RWPE1 (cell line): ENCODE measurements at regions not wholly inside any gene's neighbourhood (a gene's known extent, or its start where the extent isn't known, plus 50 kb on each side); places are given as distances from the start of the nearest gene placed in this dataset.

Experiments
- CTCF ChIA-PET: fragments of 350-600 bp; sonication (Branson Sonifier 250); formaldehyde crosslinking; extraction: SDS; loops from one replicate; lab custom pipeline; 2021; lab: Yijun Ruan, JAX
- POLR2A ChIA-PET: fragments of 400-600 bp; formaldehyde crosslinking; extraction: SDS; loops from one replicate; lab custom pipeline; 2020; ENCODE audit warnings: antibody characterized with exemption; ENCODE audit not compliant: low non-redundant PET; lab: Yijun Ruan, JAX
- DNase-seq: peaks from one replicate; pipeline ENCODE4 v3.0.0; 2012; ENCODE audit warnings: low spot score
- H3K27ac ChIP-seq: fragments of 450-650 bp; 2 replicates; pipeline ENCODE4 v1.5.1; 2017
- CTCF ChIP-seq: fragments of 450-650 bp; conservative IDR thresholded peaks from 2 replicates; pipeline ENCODE4 v1.5.1; 2017; ENCODE audit warnings: low read depth, mild to moderate bottlenecking

- H3K27ac ChIP-seq, result no peak overlapping the region
- ChIA-PET CTCF (no interaction called here), POLR2A (no interaction called here)
- TF ChIP-seq CTCF, result no peak
- DNase-seq, result no peak
Measured at GRCh38 chr3:109918740-109919139, 581.4 kb upstream of the DPPA4 start.

- POLR2A ChIA-PET, result no interaction called here
- no peak overlapping the region for H3K27ac ChIP-seq
- no peak for TF ChIP-seq CTCF
- no peak for DNase-seq
- CTCF ChIA-PET, result no interaction called here
Measured at GRCh38 chr3:109920749-109921148, 583.4 kb upstream of the DPPA4 start.

- DNase-seq, result no peak
- POLR2A ChIA-PET, result no interaction called here
- no peak overlapping the region for H3K27ac ChIP-seq
- CTCF ChIA-PET, result interaction anchor here (0.6 kb wide), 1 partner anchor 79 kb away, joined by 3 read pairs; no protein-coding TSS in a partner anchor
- TF ChIP-seq CTCF, result no peak
Measured at GRCh38 chr3:109921509-109921908, 584.2 kb upstream of the DPPA4 start.

- POLR2A ChIA-PET, result no interaction called here
- TF ChIP-seq CTCF, result no peak
- no peak overlapping the region for H3K27ac ChIP-seq
- no peak for DNase-seq
- CTCF ChIA-PET, result no interaction called here
Measured at GRCh38 chr3:109922856-109923255, 585.5 kb upstream of the DPPA4 start.

- no peak overlapping the region for H3K27ac ChIP-seq
- no peak for TF ChIP-seq CTCF
- no peak for DNase-seq
- POLR2A ChIA-PET, result no interaction called here
- CTCF ChIA-PET, result no interaction called here
Measured at GRCh38 chr3:109923431-109923830, 586.1 kb upstream of the DPPA4 start.

GRCh38 chr3:109924196-109924595, 586.9 kb upstream of the DPPA4 start:
- ChIA-PET POLR2A (no interaction called here), CTCF (no interaction called here)
- no peak for TF ChIP-seq CTCF
- H3K27ac ChIP-seq, result no peak overlapping the region
- DNase-seq, result no peak

- ChIA-PET POLR2A (no interaction called here), CTCF (no interaction called here)
- peak overlapping the region; percentile 41; the same call in 1 of the 2 replicates for H3K27ac ChIP-seq
- no peak for DNase-seq
- TF ChIP-seq CTCF, result no peak
Measured at GRCh38 chr3:109926376-109926775, 589.0 kb upstream of the DPPA4 start.
